Left cardiac atrium (tissue), 4 donors: ENCODE measurements at regions not wholly inside any gene's neighbourhood (a gene's known extent, or its start where the extent isn't known, plus 50 kb on each side); places are given as distances from the start of the nearest gene placed in this dataset.

Source experiments
- ATAC-seq, 2 donors: fragments of 200-7000 bp; cut with Tn5 transposase; one replicate each; pipeline ENCODE4 v1.9.1; 2020; ENCODE audit warnings: mild to moderate bottlenecking in 2 of 2, moderate library complexity in 2 of 2
- DNase-seq: peaks from one replicate; pipeline ENCODE4 v3.0.0-alpha.2; 2020
- intact Hi-C, 2 donors: fragments of 100-400 bp; cut with DNase I; formaldehyde crosslinking; loops; one replicate each; pipeline versions ENCODE4 v1.14.1 to v1.15.1; 2022 to 2023
- donor health status: DM: no; HTN: yes; CAD: no.
- donor health status: DM: no; HTN: yes; CAD: no; lungs with severe emphysema.
- donor health status: DM: yes; HTN: yes; CAD: no.
- donor health status: Dilated cardiomyopathy.

DNA sequence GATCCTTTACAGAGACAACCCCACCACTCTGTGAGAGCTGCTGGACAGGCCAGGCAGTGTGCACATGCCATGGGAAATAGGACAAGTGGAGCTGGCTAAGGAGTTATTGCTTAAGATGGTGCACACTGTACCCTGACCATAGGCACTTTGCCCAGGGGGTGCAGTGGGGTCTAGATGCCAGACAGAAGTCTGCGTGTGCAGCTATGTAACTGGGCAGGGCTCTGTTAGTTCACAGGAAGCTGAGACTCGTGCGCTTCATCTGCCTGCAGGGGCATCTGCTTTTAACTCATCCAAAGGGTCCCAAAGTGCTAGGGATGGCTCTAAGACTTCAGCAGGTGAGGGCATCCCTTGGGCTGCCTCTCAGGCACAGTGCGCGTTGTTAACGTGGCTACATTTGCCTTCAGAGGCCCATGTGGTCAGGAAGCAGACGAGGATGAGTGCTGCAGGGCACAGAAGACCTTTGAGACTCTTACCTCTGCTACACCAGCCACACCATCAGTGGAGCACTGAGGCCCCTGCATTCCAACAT, 77.7 kb upstream of the GPR26 start:
- intact Hi-C loops = loop anchor here in 1 of 2 donors (10.0 kb wide), 1 partner anchor 806 kb away; no protein-coding TSS in a partner anchor
- DNase-seq (no peak), ATAC-seq (no peak)

DNA sequence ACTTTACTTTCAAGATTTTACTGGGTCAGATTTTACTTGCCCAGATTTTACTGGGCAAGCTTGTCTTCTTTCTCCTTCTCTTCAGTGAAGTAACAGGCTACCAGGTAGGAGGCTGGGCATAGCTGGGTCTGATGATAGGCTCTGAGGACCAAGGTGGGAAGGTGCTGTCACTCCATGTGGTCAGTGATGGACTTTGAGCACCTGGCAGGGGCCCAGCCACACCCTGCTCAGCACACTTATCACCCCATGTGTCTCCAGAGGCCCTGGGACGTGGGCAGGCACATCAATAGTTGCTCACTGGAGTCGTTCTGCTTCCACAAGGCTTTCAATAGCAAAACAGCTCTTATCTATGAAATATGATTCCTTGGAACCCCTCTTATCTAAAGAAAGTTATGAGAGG, 70.5 kb upstream of the GPR26 start:
- ATAC-seq = no peak
- intact Hi-C loops = no loop called here
- no peak for DNase-seq

DNA sequence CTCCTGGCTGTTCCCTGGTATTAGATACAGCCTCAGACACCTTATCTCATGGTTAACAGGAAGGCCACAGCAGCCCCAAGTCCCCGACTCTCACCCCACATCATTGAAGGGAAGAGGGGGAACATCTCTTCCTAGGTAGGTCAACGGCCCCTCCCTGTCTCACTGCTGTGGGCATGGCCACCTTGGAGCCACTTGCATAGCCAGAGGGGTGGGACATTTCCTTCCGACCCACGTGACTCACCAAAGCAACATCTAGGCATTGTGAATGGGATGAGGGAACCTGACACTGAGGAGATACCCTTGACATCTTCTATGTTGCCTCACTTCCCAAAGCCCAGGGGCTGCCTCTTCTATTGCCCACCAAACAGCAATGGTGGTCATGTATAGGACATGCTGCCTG, 68.5 kb upstream of the GPR26 start:
- intact Hi-C loops = no loop called here
- DNase-seq = no peak
- no peak for ATAC-seq

DNA sequence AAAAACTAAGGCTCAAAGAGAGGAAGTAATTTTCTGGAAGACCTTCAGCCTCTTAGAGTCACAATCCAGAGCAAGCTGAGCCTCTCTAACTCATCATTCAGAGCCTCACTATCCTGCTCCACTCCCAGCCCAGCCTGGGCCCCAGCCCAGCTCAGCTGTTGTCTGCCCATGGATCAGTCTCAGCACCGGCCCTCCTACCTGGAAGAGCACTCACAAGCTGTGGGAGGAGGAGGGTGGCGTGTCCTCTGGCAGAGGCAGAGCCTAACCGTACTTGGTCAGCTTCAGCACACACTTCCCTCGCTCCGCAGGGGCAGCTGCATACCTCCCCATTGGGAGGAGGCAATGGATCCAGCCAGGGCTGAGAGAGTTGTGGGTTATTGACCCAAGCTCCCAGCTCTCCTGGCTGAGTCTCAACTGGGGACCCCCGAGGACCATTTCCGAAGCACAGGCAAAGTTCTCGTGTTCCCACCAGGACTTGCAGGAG, 66.7 kb upstream of the GPR26 start:
- DNase-seq = no peak
- intact Hi-C loops = no loop called here
- no peak for ATAC-seq

DNA sequence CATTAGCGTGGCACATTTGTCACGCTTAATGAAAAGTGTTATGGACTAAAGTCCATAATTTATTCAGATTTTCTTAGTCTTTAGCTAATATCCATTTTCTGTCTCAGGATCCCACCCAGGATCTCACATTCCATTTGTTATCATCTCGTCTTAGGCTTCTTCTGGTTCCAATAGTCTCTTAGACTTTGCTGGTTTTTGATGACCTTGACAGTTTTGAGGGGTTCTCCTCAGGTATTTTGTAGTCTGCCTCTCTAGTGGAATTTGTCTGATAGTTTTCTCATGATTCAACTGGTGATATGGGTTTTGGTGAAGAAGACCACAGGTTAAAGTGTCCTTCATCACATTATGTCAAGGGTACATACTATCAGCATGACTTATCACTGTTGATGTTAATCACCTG, 66.0 kb upstream of the GPR26 start:
- intact Hi-C loops = no loop called here
- ATAC-seq (no peak), DNase-seq (no peak)

DNA sequence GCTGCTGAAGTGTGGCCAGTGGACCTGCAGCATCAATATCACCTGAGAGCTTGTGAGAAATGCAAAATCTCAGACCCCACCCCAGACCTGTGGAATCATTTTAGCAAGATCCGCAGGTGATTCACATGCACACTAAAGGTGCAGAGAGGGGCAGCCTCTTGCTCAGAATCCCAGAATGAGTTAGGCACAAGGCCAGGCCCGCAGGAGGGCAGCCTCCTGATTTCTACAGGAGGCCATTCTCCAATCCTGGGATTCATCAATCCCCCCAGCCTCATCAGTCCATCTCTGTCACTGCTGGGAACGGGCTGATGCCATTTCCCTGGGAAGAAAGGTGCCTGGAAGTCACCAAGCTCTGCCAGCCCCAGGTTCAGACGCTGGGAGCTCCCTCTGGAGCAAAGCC, 63.0 kb upstream of the GPR26 start:
- ATAC-seq (no peak), DNase-seq (no peak)
- intact Hi-C loops = no loop called here

DNA sequence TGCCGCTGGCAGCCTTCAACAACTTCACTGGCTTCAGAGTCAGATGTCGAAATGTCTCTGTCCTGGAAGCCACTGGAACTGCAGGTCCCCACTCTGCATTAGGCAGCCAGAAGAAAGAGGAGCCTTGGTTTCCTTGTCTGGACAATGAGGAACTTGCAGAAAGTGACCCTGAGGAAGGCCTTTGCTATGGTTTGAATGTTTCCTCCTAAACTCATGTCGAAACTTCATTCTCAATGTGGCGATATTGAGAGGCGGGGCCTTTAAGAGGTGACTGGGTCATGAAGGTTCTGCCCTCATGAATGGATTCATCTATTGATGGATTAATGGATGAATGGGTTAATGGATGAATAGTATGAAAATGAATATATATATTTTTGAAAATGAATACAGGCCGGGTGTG, 61.6 kb upstream of the GPR26 start:
- ATAC-seq (no peak), DNase-seq (no peak)
- intact Hi-C loops = no loop called here

DNA sequence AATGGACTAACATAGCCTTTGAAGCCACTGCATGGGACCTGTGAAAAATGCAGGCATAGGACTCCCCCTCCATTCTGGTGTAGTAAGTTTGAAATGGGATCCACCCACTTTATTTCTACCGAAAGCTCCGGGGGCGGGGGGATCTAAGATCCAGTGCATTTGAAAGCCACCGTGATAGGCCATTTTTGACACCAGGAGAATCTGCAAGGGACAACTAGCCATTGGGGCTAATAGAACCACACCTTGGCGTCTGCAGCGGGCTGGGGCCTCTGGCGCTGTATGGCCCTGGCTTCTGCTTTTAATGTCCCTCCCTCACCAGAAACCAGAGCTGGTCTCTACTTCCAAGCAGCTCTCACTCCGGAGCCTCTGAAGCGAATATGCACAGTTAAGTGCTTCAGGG, 60.1 kb upstream of the GPR26 start:
- intact Hi-C loops = no loop called here
- ATAC-seq = no peak
- DNase-seq = no peak

DNA sequence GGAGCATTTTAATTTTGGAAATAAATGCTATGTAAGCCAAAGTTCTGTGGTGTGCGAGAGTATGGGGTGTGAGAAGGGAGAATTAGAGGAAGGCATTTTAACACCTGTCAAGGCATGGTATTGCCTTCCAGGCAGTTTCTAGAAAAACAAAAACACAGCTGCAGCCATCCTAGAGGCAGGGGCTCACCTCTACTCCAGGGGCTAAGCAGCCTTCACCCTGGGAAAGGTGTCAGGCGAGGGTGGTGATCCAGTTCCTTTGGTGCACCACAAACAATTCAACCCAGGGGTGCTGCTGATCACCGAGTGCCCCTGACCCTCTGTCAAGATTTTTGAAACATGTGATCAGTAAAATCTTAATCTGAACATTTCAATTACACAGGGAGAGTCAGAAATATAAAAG, 59.2 kb upstream of the GPR26 start:
- ATAC-seq (no peak), DNase-seq (no peak)
- intact Hi-C loops = no loop called here

DNA sequence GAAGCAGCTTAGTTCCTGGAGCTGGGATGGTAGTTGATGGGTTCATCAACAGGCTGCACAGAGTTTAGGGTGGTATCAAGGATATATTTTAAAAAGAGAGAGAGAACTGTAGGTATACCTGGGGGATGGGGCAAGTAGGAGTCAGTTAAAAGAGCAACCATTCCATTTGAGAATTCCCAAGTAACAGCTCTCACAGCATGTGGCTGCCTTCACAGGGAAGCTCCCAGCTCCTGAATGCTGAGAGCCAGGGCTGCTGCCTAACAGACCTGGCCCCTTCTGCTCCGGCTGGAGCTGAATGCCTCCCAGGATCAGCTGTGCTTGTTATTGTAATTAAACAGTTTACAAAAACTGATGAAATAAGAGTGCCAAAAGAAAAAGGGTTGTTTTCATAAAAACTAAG, 58.8 kb upstream of the GPR26 start:
- ATAC-seq = no peak
- no peak for DNase-seq
- intact Hi-C loops = no loop called here

DNA sequence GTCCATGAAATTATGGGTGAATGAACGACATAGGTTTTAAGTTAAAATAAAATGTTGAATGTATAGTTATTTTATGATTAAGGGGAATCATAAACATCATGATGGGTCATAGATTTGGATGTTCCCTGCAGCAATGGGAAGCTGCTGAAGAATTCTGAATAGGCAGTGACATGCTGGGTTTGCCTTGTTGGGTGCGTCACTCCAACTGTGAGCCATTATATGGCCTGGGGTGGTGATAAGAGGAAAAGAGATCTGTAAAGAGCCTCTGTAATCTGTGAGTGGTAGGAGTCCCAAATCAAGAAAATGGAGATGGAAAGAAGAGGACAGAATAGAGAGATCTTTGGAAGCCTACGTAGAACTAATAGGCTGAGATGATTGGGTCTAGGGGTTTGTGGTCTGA, 58.1 kb upstream of the GPR26 start:
- intact Hi-C loops = no loop called here
- DNase-seq = no peak
- no peak for ATAC-seq

DNA sequence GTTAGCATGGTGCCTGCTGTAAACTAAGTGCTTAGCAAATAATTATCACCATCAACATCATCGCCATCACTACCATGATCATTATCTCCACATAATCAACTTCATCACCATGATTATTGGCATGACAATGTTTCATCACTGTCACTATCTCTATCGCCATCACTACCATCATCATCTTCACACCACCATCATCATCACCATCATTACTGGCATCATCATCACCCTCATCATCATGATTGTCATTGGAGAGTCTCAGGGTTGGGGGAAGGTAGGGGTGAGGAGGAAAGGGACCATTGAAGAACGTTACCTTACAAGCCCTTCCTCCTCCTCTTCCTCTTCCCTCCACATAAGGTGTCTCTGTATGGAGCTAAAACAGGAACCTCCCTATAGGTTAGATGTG, 54.9 kb upstream of the GPR26 start:
- ATAC-seq = no peak
- intact Hi-C loops = no loop called here
- DNase-seq = no peak

DNA sequence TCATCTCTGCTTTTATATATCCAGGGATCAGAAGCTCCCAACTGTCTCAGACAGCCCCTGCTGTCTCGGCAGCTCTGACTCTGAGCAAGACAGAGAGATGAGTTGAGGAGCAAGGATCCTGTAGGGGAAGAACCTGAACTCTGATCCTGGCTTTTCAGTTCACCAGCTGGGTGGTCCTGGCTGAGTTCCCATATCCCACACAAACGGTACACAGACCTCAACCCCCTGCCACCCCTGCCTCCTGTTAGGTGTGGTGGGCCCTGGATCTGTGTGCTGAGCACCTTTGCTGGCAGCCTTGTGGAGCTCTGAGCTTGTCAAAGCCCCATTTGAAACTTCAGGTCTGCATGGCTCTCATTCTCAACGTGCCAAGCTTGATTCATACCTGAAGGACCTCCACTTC, 54.3 kb upstream of the GPR26 start:
- intact Hi-C loops = no loop called here
- DNase-seq (no peak), ATAC-seq (no peak)

DNA sequence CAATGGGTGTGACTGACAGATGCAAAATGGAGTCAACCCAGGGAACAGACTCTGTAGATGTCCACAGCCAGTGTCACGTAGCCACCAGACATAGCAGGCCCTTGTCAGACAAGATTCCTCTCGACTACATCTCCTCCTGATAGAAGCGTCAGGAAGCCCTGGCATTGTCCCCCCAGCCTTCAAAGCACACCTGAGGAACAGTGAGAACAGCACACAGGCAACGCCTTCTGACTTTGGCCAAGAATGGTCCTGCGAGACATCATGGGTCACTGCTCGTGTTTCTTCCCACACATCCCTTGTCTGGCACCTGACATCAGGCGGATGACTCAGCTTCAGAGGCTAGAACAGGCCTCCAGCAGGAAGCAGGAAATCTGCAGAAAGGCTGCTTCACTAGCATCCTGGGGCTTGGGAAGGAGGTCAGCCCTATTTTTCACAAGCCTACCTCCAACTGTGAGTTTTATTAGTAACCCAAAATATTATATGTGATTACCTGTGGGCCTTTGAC, 52.8 kb upstream of the GPR26 start:
- ATAC-seq = no peak
- intact Hi-C loops = no loop called here
- no peak for DNase-seq

DNA sequence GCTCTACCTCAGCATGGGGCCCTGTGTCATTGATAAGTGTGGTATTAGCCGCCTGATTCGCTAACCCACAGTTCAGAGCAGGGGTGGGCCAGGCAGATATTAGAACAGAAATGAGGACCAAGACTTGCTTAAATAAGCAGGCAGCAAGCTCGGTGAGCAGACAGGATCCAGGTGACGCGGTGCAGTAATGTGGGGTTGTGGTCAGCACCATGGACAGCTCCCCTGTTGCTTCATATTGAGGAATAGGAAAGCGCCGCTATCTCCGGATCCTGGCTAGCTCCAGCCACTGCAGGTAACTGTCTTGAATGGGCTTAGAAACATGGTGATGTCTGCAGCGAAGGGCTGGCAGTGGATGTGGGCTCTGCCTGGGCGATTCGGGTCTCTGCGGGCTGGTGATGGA, 51.3 kb upstream of the GPR26 start:
- intact Hi-C loops = no loop called here
- peak in 1 of 2 donors; percentile 39 for ATAC-seq

More for the DNA sequence above, 51.3 kb upstream of the GPR26 start:
- peak; percentile 70 for DNase-seq
